GM18511 (cell line): ENCODE measurements at regions not wholly inside any gene's neighbourhood (a gene's known extent, or its start where the extent isn't known, plus 50 kb on each side); places are given as distances from the start of the nearest gene placed in this dataset.
"Not testable (repeated sequence)": the region's sequence is repeated elsewhere in the genome, so short reads cannot be mapped to it uniquely, and the experiment has no call there.

Source experiments
- ATAC-seq: cut with Tn5 transposase; IDR thresholded peaks from one replicate; pipeline ENCODE4 v1.9.1; 2021; ENCODE audit warnings: mild to moderate bottlenecking, moderate library complexity; ENCODE audit not compliant: unreplicated experiment

GRCh38 chr6:50457351-50457750 lies 256.0 kb upstream of the TFAP2D start:
- ATAC-seq: no peak

- ATAC-seq: no peak
Measured at GRCh38 chr6:50461696-50462095, 251.6 kb upstream of the TFAP2D start.

DNA sequence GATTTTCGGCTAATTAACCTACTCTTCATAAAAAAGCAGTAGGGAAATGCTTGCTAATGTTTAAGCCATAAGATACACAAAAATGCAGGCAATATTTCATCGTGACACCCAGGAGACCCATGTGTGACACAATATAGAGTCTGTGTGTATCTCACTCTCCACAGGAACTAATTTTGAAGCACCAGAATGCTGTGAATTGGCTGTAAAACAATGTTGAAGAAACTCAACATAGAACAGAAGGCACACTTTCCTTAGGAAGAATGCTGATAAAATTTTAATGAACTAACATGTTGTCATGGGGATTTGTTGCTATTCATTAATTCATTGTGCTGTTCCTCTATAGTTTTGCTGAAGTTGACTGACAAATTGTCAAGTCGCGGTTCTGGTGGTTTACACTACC lies 249.4 kb upstream of the TFAP2D start:
- ATAC-seq: no peak

- no peak for ATAC-seq
Measured at GRCh38 chr6:50467931-50468330, 245.4 kb upstream of the TFAP2D start.

DNA sequence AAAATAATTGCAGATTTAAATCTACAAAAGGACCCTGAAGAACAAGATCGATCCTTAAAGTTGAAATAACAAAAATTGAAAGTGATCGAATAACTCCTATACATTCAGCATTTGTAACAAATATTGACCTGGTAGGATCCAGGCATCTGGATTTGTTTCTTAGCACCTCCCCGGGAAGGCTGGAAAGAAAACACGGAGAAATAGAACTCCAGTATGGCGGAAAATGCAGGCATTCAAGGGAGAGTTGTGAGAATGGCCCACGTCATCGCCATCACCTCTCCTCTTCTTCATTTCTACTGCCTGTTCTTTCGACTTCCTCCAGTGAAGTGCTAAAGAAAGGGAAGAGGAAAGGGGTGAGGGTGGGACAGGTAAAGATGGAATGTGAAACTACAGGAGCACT lies 242.3 kb upstream of the TFAP2D start:
- no peak for ATAC-seq

DNA sequence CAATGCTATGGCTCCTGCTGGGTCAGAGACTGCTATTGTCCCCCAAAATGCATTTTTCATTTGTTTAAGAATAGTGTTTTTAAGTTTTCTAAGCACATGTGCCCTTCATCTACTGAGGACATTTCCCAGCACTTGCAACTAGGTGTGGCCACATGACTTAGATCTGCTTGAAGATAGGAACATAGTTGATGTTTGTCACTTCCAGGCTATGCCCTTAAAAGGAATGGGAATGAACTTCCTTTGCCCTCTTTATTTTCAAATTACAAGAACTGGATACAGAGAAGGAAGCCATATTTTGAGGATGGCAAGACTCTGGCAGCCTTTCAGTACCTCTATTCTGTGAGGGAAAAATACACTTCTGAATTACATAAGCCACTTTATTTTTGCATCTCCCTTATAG lies 203.0 kb upstream of the TFAP2D start:
- no peak for ATAC-seq

GRCh38 chr6:50520326-50521266 lies 192.7 kb upstream of the TFAP2D start:
- ATAC-seq: no peak

DNA sequence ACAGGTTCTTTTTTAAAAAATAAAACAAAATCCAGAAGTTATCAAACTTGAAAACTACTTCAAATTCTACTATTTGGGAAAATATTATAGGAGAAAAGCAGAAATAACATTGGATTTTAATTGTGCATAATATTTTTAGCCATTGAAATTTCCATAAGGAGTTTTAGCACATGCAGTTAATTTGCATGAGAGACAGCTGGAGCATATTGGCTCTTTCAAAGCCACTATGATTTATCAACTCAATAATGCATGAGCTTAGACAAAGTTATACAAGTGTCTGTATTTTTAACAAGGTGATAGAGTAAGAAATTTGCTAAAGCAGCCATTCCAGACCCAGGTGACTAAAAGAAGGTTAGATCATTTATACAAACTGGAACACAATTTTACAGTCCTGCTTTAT lies 189.0 kb upstream of the TFAP2D start:
- ATAC-seq: no peak

GRCh38 chr6:50527985-50528384 lies 185.3 kb upstream of the TFAP2D start:
- ATAC-seq: no peak

GRCh38 chr6:50539447-50539846 lies 173.9 kb upstream of the TFAP2D start:
- ATAC-seq: no peak

GRCh38 chr6:50541941-50542340 lies 171.4 kb upstream of the TFAP2D start:
- ATAC-seq: no peak

GRCh38 chr6:50543666-50544065 lies 169.7 kb upstream of the TFAP2D start:
- ATAC-seq: no peak

- ATAC-seq: no peak
Measured at GRCh38 chr6:50549026-50549425, 164.3 kb upstream of the TFAP2D start.

- no peak for ATAC-seq
Measured at GRCh38 chr6:50549475-50549874, 163.9 kb upstream of the TFAP2D start.

DNA sequence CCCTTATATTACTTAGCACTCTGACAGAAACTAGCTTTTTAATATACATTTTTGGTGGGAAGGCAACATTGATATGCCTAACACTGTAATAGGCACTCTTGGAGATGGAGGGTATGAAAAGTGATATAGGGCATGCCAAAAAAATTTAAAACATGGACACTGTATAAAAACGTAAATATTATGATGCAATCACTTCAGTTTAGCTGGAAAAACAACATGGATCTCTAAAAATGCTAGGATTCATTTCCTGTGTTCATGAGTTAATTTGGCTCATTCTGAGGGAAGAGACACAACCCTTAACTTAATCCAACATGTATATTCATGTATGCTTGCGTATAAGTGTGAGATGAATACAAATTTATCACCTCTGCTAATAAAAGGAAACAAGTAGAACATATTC lies 157.3 kb upstream of the TFAP2D start:
- no peak for ATAC-seq

GRCh38 chr6:50565004-50565403 lies 148.3 kb upstream of the TFAP2D start:
- no peak for ATAC-seq

DNA sequence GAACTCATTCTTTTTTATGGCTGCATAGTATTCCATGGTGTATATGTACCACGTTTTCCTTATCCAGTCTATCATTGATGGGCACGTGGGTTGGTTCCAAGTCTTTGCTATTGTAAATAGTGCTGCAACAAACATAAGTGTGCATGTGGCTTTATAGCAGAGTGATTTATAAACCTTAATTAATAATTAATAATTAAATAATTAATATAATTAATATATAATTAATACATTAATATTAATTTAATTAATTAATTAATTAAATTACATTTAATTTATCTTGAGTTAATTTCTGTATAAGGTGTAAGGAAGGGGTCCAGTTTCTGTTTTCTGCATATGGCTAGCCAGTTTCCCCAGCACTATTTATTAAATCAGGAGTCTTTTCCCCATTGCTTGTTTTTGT lies 142.1 kb upstream of the TFAP2D start:
- not testable (repeated sequence) for ATAC-seq

GRCh38 chr6:50585441-50586330 lies 127.6 kb upstream of the TFAP2D start:
- ATAC-seq: no peak

DNA sequence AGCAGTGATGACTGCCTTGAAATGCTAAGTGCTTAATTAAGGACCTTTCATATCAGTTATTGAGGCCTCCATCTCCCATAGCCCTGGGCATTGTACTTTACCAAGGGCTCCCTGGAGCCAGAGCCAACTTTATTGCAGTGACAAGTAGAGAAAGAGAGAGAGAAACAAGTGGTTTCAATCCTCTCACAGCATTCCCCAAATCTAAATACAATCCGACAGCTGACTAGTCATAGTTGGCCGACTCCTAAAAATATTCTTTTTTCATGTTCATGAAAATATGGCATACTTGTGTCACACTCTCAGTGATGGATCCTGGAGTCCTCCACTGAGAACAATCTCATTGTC lies 127.0 kb upstream of the TFAP2D start:
- ATAC-seq: no peak

GRCh38 chr6:50589751-50590470 lies 123.4 kb upstream of the TFAP2D start:
- ATAC-seq: no peak

DNA sequence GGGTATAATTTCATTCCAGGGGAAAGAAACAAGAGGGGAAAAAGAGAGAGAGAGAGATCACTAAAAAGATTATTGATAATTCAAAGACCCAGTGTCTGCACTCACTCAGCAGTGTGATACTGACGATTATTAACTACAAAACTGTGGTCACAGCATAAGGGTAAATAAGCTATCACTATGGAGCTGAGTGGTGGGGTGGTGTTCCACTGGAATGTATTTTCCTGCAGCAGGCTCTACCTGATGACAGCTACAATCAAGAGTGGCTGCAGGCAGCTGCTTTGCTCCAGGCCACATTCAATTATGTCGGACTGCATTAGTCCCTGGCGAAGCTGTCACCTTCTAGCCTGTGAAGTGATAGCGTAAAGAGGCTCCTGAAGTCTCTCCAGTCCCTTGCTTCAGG lies 122.2 kb upstream of the TFAP2D start:
- ATAC-seq: no peak
